Keratinocyte (primary cell): ENCODE measurements at regions not wholly inside any gene's neighbourhood (a gene's known extent, or its start where the extent isn't known, plus 50 kb on each side); places are given as distances from the start of the nearest gene placed in this dataset.
"Not testable (repeated sequence)": the region's sequence is repeated elsewhere in the genome, so short reads cannot be mapped to it uniquely, and the experiment has no call there.

ENCODE experiments used
- DNase-seq: peaks from one replicate; pipeline ENCODE4 v3.0.0-alpha.2; 2011; ENCODE audit warnings: low read depth, missing footprints, low spot score
- FAIRE-seq: peaks from 2 replicates; lab custom pipeline; 2011; peaks lifted over from hg19 to GRCh38; lab: Jason Lieb, UNC
- H2AFZ ChIP-seq: 2 replicates; pipeline ENCODE4 v1.6.0; 2012; ENCODE audit warnings: low read length, control low read depth, inconsistent platforms; ENCODE audit not compliant: control insufficient read depth
- H3K27ac ChIP-seq: 2 replicates; pipeline ENCODE4 v1.5.1; 2011; ENCODE audit warnings: low read length; ENCODE audit not compliant: control insufficient read depth, insufficient read depth
- H3K27me3 ChIP-seq: 3 replicates; pipeline ENCODE4 v1.6.0; 2011; ENCODE audit warnings: low read length; ENCODE audit not compliant: control insufficient read depth, insufficient read depth; ENCODE audit errors: extremely low read depth
- H3K36me3 ChIP-seq, 2 experiments: 2 replicates in 1 of 2; 3 replicates in 1 of 2; pipeline ENCODE4 v1.5.1; 2011; ENCODE audit warnings: low read length in 2 of 2, mild to moderate bottlenecking in 1 of 2; ENCODE audit not compliant: control insufficient read depth in 2 of 2, insufficient read depth in 2 of 2; ENCODE audit errors: extremely low read depth in 1 of 2
- H3K4me1 ChIP-seq: 3 replicates; pipeline ENCODE4 v1.5.1; 2011; ENCODE audit warnings: low read length; ENCODE audit not compliant: control insufficient read depth, insufficient read depth; ENCODE audit errors: extremely low read depth
- H3K4me2 ChIP-seq: 3 replicates; pipeline ENCODE4 v1.6.0; 2011; ENCODE audit warnings: low read depth, low read length; ENCODE audit not compliant: control insufficient read depth, insufficient read depth; ENCODE audit errors: extremely low read depth
- H3K4me3 ChIP-seq, 3 experiments: fragments of 200-600 bp in 1 of 3; sonication (generic) in 1 of 3; 2 replicates in 2 of 3; 3 replicates in 1 of 3; pipeline ENCODE4 v1.5.1; 2011 to 2016; ENCODE audit warnings: low read length in 3 of 3, mild to moderate bottlenecking in 3 of 3, control low read depth in 2 of 3, inconsistent platforms in 1 of 3, low read depth in 1 of 3, mixed read lengths in 1 of 3, mixed run types in 1 of 3, moderate library complexity in 1 of 3; ENCODE audit not compliant: control insufficient read depth in 2 of 3, insufficient read depth in 2 of 3; ENCODE audit errors: extremely low read depth in 1 of 3
- H3K79me2 ChIP-seq: 2 replicates; pipeline ENCODE4 v1.6.0; 2012; ENCODE audit warnings: low read length; ENCODE audit not compliant: control insufficient read depth, insufficient read depth
- H3K9ac ChIP-seq: 3 replicates; pipeline ENCODE4 v1.6.0; 2011; ENCODE audit warnings: low read length; ENCODE audit not compliant: control insufficient read depth, insufficient read depth; ENCODE audit errors: extremely low read depth
- H3K9me1 ChIP-seq: 3 replicates; pipeline ENCODE4 v1.6.0; 2011; ENCODE audit warnings: low read length; ENCODE audit not compliant: control insufficient read depth, insufficient read depth; ENCODE audit errors: extremely low read depth
- H3K9me3 ChIP-seq: 2 replicates; pipeline ENCODE4 v1.5.1; 2012; ENCODE audit warnings: low read depth, low read length; ENCODE audit not compliant: control insufficient read depth
- H4K20me1 ChIP-seq: 3 replicates; pipeline ENCODE4 v1.6.0; 2011; ENCODE audit warnings: low read length; ENCODE audit not compliant: control insufficient read depth, insufficient read depth; ENCODE audit errors: extremely low read depth
- EZH2 ChIP-seq: IDR thresholded peaks from one replicate; pipeline ENCODE4 v1.6.1; 2012; ENCODE audit warnings: inconsistent platforms, mild to moderate bottlenecking, low read length, moderate library complexity
- dilution Hi-C: fragments of 300-500 bp; cut with MboI; formaldehyde crosslinking; loops from one replicate; pipeline ENCODE4 v1.7.0; 2020; ENCODE audit warnings: low sequenced_read_pairs; ENCODE audit not compliant: extremely low pct_ligation_motif_present
- TF ChIP-seq, protein P1 (sequence below), 3 experiments: IDR thresholded peaks in 1 of 3; conservative IDR thresholded peaks in 1 of 3; optimal IDR thresholded peaks in 1 of 3; 2 replicates in 2 of 3; 3 replicates in 1 of 3; pipeline versions ENCODE3 to v1.5.1; 2011; ENCODE audit warnings: low read length in 3 of 3, mild to moderate bottlenecking in 3 of 3, moderate library complexity in 2 of 3, control low read depth in 1 of 3, inconsistent platforms in 1 of 3; ENCODE audit not compliant: insufficient read depth in 2 of 3; ENCODE audit errors: extremely low read depth in 1 of 3

DNA sequence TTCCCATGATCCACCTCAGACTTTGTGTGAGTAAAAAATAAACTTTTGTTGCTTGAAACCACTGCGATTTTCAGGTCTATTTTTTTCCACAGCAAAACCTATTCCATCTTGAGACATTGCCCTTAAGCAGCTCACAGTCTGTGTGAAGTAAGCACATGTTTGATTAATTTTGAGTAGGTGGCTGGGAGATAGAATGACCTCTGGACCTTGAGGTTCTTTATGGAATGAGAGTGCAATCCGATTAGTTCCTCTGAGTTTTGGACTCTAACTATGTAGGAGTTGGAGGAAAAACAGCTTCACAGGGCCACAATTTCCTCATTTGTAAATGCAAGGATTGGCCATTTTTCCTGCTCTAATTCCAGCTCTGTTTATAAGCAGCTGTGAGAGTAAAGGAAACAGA lies 234.1 kb upstream of the IGFBP7 start:
- Histone ChIP-seq H3K9me1 (no peaks in the 10 kb centered on the region), H3K9ac (no peak overlapping the region), H3K27me3 (no peaks in the 10 kb centered on the region), H3K79me2 (no peaks in the 10 kb centered on the region), H3K27ac (no peak overlapping the region), H4K20me1 (no peaks in the 10 kb centered on the region), H3K4me3 (no peak overlapping the region), H3K9me3 (no peaks in the 10 kb centered on the region), H3K36me3 (no peaks in the 10 kb centered on the region), H3K4me2 (no peak overlapping the region), H3K4me1 (no peaks in the 10 kb centered on the region), H2AFZ (no peak overlapping the region)
- FAIRE-seq, result no peak
- dilution Hi-C loops, result no loop called here
- TF ChIP-seq, protein P1, sequence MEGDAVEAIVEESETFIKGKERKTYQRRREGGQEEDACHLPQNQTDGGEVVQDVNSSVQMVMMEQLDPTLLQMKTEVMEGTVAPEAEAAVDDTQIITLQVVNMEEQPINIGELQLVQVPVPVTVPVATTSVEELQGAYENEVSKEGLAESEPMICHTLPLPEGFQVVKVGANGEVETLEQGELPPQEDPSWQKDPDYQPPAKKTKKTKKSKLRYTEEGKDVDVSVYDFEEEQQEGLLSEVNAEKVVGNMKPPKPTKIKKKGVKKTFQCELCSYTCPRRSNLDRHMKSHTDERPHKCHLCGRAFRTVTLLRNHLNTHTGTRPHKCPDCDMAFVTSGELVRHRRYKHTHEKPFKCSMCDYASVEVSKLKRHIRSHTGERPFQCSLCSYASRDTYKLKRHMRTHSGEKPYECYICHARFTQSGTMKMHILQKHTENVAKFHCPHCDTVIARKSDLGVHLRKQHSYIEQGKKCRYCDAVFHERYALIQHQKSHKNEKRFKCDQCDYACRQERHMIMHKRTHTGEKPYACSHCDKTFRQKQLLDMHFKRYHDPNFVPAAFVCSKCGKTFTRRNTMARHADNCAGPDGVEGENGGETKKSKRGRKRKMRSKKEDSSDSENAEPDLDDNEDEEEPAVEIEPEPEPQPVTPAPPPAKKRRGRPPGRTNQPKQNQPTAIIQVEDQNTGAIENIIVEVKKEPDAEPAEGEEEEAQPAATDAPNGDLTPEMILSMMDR (optimal IDR thresholded peaks at IDR 0.05 in 1 of 3, IDR thresholded peaks at IDR 0.05 in 1 of 3, conservative IDR thresholded peaks at IDR 0.05 in 1 of 3; ENCODE audit: extremely low read depth in 1 of 3, insufficient read depth in 2 of 3, low read length in 3 of 3), result no peak
- TF ChIP-seq EZH2, result no peak
- DNase-seq, result no peak

DNA sequence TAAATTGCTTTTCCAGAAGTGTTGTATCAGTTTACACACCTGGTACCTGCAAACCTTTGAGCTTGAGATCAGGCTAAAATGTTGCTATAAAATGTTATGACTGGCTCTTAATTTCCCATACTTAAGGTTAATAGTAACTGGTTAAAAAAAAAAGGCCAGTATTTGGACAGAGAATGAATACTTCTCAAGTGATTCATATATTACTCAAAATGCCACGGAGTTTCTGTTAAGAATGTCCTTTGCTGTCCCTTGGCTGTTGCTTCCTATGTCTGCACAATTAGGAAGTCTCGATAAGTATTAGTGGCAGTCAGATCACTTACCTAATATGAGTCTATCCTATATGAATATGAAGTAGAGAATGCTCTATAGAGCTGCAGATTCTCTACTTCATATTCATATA lies 232.2 kb upstream of the IGFBP7 start:
- H3K27me3 ChIP-seq, result no peaks in the 10 kb centered on the region
- H3K27ac ChIP-seq, result no peak overlapping the region
- H4K20me1 ChIP-seq, result no peaks in the 10 kb centered on the region
- no peak overlapping the region for H3K4me3 ChIP-seq
- H3K9me3 ChIP-seq, result no peaks in the 10 kb centered on the region
- no peaks in the 10 kb centered on the region for H3K79me2 ChIP-seq
- DNase-seq, result no peak
- H3K9ac ChIP-seq, result no peak overlapping the region
- H3K36me3 ChIP-seq, result no peaks in the 10 kb centered on the region
- H3K9me1 ChIP-seq, result no peaks in the 10 kb centered on the region
- no peak overlapping the region for H2AFZ ChIP-seq
- no peak overlapping the region for H3K4me2 ChIP-seq
- FAIRE-seq, result no peak
- H3K4me1 ChIP-seq, result no peaks in the 10 kb centered on the region
- TF ChIP-seq, protein P1 (optimal IDR thresholded peaks at IDR 0.05 in 1 of 3, IDR thresholded peaks at IDR 0.05 in 1 of 3, conservative IDR thresholded peaks at IDR 0.05 in 1 of 3; ENCODE audit: extremely low read depth in 1 of 3, insufficient read depth in 2 of 3, low read length in 3 of 3), result no peak
- TF ChIP-seq EZH2, result no peak
- dilution Hi-C loops, result no loop called here

DNA sequence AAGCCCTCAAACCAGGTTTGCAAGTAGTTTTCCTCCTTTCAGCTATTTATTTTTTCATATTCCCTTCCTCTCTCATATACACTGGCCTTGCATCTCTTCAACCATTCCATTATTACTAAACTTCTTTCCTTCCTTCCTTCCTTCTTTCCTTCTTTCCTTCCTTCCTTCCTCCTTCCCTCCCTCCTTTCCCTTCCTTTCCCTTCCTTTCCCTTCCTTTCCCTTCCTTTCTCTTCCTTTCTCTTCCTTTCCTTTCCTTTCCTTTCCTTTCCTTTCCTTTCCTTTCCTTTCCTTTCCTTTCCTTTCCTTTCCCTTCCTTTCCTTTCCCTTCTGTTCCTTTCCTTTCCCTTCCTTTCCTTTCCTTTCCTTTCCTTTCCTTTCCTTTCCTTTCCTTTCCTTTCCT lies 228.7 kb upstream of the IGFBP7 start:
- dilution Hi-C loops, H3K27ac ChIP-seq, DNase-seq, H3K4me3 ChIP-seq, H4K20me1 ChIP-seq, H3K9me3 ChIP-seq, H3K4me1 ChIP-seq, H3K27me3 ChIP-seq, H3K9ac ChIP-seq, H3K4me2 ChIP-seq, H3K79me2 ChIP-seq, H3K36me3 ChIP-seq, H2AFZ ChIP-seq, H3K9me1 ChIP-seq, FAIRE-seq: not testable (repeated sequence)
